KOPT-K1 (cell line): ENCODE measurements at regions not wholly inside any gene's neighbourhood (a gene's known extent, or its start where the extent isn't known, plus 50 kb on each side); places are given as distances from the start of the nearest gene placed in this dataset.

ENCODE experiments used
- H3K27ac ChIP-seq: fragments of 200-600 bp; sonication (generic); 2 replicates; pipeline ENCODE4 v1.5.1; 2016; ENCODE audit warnings: antibody characterized with exemption, mild to moderate bottlenecking, low read depth, low read length; ENCODE audit not compliant: poor library complexity, severe bottlenecking
- H3K36me3 ChIP-seq: fragments of 200-600 bp; sonication (generic); 2 replicates; pipeline ENCODE4 v1.5.1; 2017; ENCODE audit warnings: antibody characterized with exemption, mild to moderate bottlenecking, low read length, moderate library complexity; ENCODE audit not compliant: insufficient read depth
- H3K9me3 ChIP-seq: fragments of 200-600 bp; sonication (generic); 2 replicates; pipeline ENCODE4 v1.5.1; 2017; ENCODE audit warnings: antibody characterized with exemption, low read length, mild to moderate bottlenecking; ENCODE audit not compliant: insufficient read depth, poor library complexity, severe bottlenecking

DNA sequence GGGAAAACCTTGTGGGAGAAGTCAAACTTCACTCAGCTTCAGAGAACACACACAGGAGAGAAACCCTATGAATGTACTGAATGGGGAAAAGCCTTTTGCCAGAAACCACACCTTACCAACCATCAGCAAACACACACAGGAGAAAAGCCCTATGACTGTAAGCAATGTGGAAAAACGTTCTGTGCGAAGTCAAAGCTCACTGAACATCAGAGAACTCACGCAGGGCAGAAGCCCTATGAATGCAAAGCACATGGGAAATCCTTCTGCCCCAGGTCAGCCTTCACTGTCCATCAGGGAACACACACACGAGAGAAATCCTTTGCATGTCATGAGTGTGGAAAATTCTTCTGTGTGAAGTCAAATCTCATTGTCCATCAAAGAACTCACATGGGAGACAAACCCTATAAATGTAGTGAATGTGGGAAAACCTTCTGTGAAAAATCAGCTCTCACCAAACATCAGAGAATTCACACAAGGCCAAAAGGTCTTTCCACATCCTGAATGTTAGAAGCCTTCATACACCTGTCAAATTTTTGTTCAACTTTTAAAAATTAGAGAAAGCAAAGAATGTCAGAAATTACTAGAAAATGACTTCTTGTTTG lies 199.4 kb downstream of the SMIM20 start:
- Histone ChIP-seq H3K27ac (no peak overlapping the region), H3K36me3 (no peaks in the 10 kb centered on the region), H3K9me3 (peaks cover 22% of the 10 kb centered on the region)

GRCh38 chr4:26116057-26116456 lies 202.0 kb downstream of the SMIM20 start:
- Histone ChIP-seq H3K9me3 (peaks cover 22% of the 10 kb centered on the region), H3K27ac (no peak overlapping the region), H3K36me3 (no peaks in the 10 kb centered on the region)

DNA sequence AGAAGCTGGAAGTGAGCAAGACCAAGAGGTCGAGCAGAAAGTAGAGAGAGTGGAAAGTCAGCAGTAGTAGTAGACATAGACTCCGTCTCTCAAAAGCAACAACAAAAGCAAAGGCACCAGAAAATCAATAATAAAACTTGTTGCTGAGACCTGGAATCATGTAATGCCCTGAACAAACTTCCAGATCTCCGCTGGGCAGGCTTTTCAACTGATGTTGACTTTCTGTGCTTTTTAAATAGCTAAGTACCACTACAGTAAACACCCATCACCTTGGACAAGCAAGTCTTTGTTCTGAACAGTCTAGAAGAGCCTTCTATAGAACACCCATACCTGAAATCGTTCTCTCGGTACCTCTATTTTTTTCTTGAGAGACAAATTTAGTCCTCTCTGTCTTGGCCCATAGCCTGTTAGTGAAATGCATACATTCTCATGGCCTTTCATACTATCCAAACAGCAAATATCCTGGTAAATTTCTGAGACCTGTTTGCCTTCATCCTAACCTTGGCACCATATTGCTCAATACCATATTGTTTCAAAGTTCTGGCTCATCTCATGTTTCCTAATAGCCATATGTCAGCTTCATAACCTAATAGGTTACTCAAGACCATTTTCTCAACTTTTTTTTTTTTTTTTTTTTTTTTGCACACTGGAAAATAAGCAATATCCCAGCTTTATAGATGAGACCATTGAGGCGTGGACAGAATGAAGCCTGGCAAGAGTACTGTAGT lies 200.6 kb upstream of the RBPJ start:
- Histone ChIP-seq H3K9me3 (peaks cover 4% of the 10 kb centered on the region), H3K27ac (no peak overlapping the region), H3K36me3 (no peaks in the 10 kb centered on the region)

- Histone ChIP-seq H3K36me3 (no peaks in the 10 kb centered on the region), H3K27ac (no peak overlapping the region), H3K9me3 (no peaks in the 10 kb centered on the region)
These were observed 198.1 kb upstream of the RBPJ start for GRCh38 chr4:26122690-26123089.

DNA sequence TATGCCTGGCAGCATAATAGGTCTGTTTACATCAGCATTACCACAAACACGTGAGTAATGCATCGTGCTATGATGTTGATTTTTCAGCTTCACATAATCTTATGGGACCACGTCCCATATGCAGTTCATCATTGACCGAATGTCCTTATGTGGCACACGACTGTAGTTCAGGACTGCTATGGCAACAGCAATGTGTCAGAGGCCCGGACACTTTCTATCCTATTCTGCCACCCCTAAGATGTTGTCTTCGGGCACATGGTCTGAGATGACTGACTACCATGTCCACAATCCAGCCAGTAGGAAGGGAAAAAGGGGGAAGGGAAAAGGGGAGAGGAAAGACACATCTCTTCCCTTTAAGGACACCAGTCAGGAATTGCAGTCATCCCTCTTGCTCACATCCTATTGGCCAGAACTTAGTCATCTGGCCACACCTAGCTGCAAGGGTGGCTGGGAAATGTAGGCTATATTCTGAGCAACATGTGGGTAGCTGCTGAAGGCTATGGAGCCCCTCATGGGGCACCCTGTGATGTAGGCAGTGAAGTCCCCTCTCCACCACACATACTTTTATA lies 196.0 kb upstream of the RBPJ start:
- Histone ChIP-seq H3K36me3 (no peaks in the 10 kb centered on the region), H3K27ac (no peak overlapping the region), H3K9me3 (no peaks in the 10 kb centered on the region)

DNA sequence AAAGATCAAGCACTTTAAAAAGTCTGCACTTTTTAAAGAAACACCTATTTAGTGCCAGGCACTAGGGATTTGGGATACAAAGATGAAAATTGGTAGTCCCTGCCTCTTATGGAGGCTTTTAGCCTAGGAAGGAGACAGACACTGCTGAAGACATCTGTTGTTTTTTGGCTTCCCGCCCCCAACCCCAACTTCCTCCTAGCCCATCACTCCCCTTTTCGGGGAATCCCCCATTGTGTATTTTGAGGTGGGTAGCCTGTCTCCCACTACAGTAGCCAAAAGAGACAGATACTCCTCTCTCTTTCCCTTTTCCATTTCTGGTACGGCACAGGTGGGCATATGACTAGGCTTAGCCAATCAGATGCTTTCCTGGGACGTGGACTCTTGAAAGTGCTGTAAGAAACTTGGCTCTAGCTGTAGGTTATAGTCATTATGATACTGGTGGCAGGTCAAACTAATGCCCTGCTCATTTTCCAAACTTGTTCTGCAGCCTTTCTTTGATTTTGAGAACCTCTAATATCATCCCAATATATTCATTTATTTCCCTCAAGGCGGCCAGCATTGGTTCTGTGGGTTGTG lies 194.6 kb upstream of the RBPJ start:
- Histone ChIP-seq H3K36me3 (no peaks in the 10 kb centered on the region), H3K27ac (no peak overlapping the region), H3K9me3 (no peaks in the 10 kb centered on the region)

DNA sequence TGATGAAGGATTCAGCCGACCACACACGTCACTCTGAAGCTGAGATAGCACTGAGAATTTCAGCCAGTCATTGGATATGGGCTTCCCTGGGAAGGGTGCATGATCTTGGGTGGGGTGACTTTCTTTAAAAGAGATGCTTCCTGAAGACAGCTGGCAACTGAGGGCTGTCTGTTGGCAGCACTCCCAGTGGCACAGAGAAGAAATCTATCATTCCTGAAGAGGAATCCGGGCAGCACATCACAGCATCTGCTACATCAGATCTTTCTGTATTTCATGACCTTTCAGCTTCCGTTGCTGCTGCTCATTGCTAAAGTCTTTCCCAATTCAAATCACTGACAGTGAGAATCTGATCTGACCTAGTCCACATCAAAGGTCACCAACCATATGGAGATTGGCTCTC lies 193.8 kb upstream of the RBPJ start:
- Histone ChIP-seq H3K9me3 (no peaks in the 10 kb centered on the region), H3K36me3 (no peaks in the 10 kb centered on the region), H3K27ac (no peak overlapping the region)

DNA sequence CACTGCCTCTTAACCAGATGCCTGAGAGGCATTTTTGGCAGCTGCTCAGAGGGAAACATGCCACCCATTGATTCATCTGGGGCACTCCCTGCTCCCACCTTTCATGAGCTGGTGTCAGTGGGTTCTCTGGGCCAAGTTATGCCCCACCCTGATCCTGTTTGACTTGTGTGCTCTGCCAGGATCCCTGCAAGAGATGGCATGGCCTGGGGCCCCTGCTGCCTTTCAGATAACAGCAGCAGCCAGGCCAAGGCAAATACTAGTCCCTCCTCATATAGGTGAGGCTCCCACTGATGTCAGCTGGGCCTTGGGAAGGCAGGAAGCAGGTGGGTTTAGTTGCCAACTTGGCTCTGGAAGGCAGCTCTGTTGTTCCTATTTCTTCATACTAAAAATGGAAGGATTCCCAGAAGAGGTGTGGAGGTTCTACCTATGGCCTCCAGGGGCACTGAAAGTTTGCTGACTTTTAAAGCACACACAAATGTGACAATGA lies 192.9 kb upstream of the RBPJ start:
- no peaks in the 10 kb centered on the region for H3K36me3 ChIP-seq

GRCh38 chr4:26130173-26130572 lies 190.6 kb upstream of the RBPJ start:
- no peaks in the 10 kb centered on the region for H3K9me3 ChIP-seq

More for the DNA sequence above, 192.9 kb upstream of the RBPJ start:
- H3K27ac ChIP-seq = no peak overlapping the region
- no peaks in the 10 kb centered on the region for H3K9me3 ChIP-seq

GRCh38 chr4:26130841-26131432 lies 189.9 kb upstream of the RBPJ start:
- H3K27ac ChIP-seq = no peak overlapping the region
- H3K9me3 ChIP-seq = no peaks in the 10 kb centered on the region
- H3K36me3 ChIP-seq = no peaks in the 10 kb centered on the region

More at GRCh38 chr4:26130173-26130572, 190.6 kb upstream of the RBPJ start:
- H3K27ac ChIP-seq = no peak overlapping the region
- no peaks in the 10 kb centered on the region for H3K36me3 ChIP-seq

GRCh38 chr4:26131711-26132110 lies 189.1 kb upstream of the RBPJ start:
- Histone ChIP-seq H3K36me3 (no peaks in the 10 kb centered on the region), H3K9me3 (no peaks in the 10 kb centered on the region), H3K27ac (no peak overlapping the region)

DNA sequence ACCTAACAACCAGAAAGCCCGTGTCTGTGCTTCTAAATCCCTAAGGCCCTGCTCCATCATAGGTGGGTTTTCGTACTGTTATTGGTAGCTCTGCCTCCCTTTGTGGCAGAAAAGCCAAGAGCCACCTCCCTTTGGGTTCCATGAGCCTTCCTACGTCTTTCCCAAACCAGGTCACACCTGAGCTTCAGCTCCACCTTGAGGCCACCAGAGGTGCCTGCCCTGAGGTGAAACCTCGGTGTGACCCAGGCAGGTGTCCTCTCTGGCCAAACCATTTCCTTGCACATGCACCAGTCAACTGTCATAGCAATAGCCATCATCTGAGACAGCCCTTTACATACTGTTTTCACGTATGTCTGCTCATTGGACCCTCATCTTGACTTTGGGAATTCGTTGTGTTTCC lies 188.0 kb upstream of the RBPJ start:
- H3K9me3 ChIP-seq = no peaks in the 10 kb centered on the region
- H3K36me3 ChIP-seq = no peaks in the 10 kb centered on the region
- H3K27ac ChIP-seq = no peak overlapping the region

DNA sequence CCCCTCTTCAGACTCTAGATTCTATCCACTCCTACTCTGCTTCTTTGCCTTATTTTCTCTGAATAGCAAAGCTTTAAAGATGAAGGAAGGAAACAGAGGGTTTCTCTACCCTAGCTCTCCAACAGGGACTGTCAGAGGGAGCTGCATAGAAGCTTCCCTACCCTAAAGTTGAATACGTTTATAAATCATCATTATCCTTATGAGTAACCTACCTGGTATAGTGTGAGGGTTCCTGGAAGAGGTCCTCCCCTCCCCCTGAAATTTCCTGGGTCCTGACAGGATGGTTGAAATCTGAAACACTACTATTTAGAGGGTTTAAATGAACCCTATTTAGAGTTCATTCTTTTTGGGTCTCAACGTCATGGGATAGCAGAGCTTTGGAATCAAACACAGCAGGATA lies 187.0 kb upstream of the RBPJ start:
- Histone ChIP-seq H3K9me3 (no peaks in the 10 kb centered on the region), H3K36me3 (no peaks in the 10 kb centered on the region), H3K27ac (no peak overlapping the region)

GRCh38 chr4:26135331-26135730 lies 185.5 kb upstream of the RBPJ start:
- no peaks in the 10 kb centered on the region for H3K36me3 ChIP-seq
- no peak overlapping the region for H3K27ac ChIP-seq
- no peaks in the 10 kb centered on the region for H3K9me3 ChIP-seq

DNA sequence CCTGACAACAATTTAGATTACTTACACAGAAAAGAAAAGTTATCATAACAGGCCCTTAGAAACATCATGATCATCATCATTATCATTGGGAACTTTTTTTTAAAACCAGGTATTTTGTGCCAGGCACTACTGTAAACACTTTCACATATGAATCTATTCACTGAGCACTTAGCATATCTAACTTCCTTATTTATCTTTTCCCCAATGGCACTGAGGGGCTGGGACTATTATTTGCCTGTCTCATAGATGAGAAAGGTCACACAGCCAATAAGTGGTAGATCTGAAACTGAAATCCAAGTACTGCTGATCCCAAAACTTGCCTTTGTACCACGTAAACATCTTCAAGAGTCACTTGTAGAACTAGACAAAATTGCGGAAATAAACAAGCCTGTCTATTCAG lies 184.2 kb upstream of the RBPJ start:
- Histone ChIP-seq H3K36me3 (no peaks in the 10 kb centered on the region), H3K27ac (no peak overlapping the region), H3K9me3 (no peaks in the 10 kb centered on the region)
